Esophagus (tissue), 2 donors: ENCODE measurements at regions not wholly inside any gene's neighbourhood (a gene's known extent, or its start where the extent isn't known, plus 50 kb on each side); places are given as distances from the start of the nearest gene placed in this dataset.

ENCODE experiments used
- H3K27ac ChIP-seq, 2 donors: one replicate each; pipeline ENCODE4 v1.5.1; 2013; ENCODE audit warnings: low read depth in 2 of 2, mild to moderate bottlenecking in 2 of 2, inconsistent platforms in 1 of 2, low read length in 1 of 2, moderate library complexity in 1 of 2
- H3K27me3 ChIP-seq, 2 donors: one replicate each; pipeline ENCODE4 v1.6.1; 2013; ENCODE audit warnings: low read length in 2 of 2, control low read depth in 1 of 2, mild to moderate bottlenecking in 1 of 2; ENCODE audit not compliant: insufficient read depth in 2 of 2, control insufficient read depth in 1 of 2
- H3K36me3 ChIP-seq, 2 donors: one replicate each; pipeline ENCODE4 v1.6.1; 2013; ENCODE audit warnings: low read length in 1 of 2; ENCODE audit not compliant: control insufficient read depth in 2 of 2, insufficient read depth in 2 of 2
- H3K4me1 ChIP-seq, 2 donors: one replicate each; pipeline ENCODE4 v1.6.1; 2013; ENCODE audit warnings: low read length in 1 of 2; ENCODE audit not compliant: control insufficient read depth in 2 of 2, insufficient read depth in 2 of 2
- H3K4me3 ChIP-seq, 2 donors: one replicate each; pipeline ENCODE4 v1.5.1; 2013; ENCODE audit warnings: low read length in 2 of 2, mild to moderate bottlenecking in 2 of 2, low read depth in 1 of 2, moderate library complexity in 1 of 2
- H3K9me3 ChIP-seq, 2 donors: one replicate each; pipeline ENCODE4 v1.6.1; 2013; ENCODE audit warnings: mild to moderate bottlenecking in 2 of 2, low read depth in 1 of 2, low read length in 1 of 2, moderate library complexity in 1 of 2; ENCODE audit not compliant: control insufficient read depth in 2 of 2, insufficient read depth in 1 of 2
- WGBS, 2 donors: extraction: QIAGEN DNeasy Blood & Tissue Kit; methylation state at CpG; one replicate each; pipeline ENCODE4 v1.1.7; 2013; 5-methylcytosine and 5-hydroxymethylcytosine counted together
- donor health status: healthy with polysubstance abuse.
- donor health status: Bipolar disorder and iron deficiency.

- no peaks in the 10 kb centered on the region for H3K27me3 ChIP-seq
- 29 to 46% methylated on average over 2 of the region's 2 CpGs for WGBS, 2 donors
- no peaks in the 10 kb centered on the region for H3K9me3 ChIP-seq
- no peak overlapping the region for H3K4me3 ChIP-seq
- no peaks in the 10 kb centered on the region for H3K36me3 ChIP-seq
- H3K4me1 ChIP-seq, result no peaks in the 10 kb centered on the region
- H3K27ac ChIP-seq, result no peak overlapping the region
These were observed 273.0 kb downstream of the CASP12 start for GRCh38 chr11:104625246-104625645.

DNA sequence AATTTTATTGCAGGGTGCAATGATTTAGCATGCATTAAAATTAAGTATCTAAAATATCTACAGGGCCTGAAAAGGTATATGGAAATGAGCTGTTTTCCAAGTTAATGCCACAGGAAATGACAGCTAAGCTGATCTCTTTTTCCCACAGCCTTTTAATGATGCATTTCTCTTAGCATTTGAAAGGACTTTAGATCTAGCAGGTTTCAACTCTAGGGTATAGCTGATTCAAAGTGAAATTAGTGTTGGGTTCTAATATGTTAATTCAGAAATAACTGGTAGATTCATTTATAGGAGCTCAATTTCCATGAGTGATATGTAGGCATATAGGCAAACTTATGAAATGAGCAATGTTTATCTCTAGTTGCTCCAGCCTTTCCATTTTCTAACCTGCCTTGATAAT is 274.2 kb downstream of the CASP12 start:
- Histone ChIP-seq H3K27me3 (no peaks in the 10 kb centered on the region), H3K4me1 (no peaks in the 10 kb centered on the region), H3K4me3 (no peak overlapping the region), H3K36me3 (no peaks in the 10 kb centered on the region), H3K9me3 (no peaks in the 10 kb centered on the region), H3K27ac (no peak overlapping the region)

GRCh38 chr11:104623518-104623917 is 274.7 kb downstream of the CASP12 start:
- 86 to 91% methylated on average over 1 of the region's 1 CpG for WGBS, 2 donors

DNA sequence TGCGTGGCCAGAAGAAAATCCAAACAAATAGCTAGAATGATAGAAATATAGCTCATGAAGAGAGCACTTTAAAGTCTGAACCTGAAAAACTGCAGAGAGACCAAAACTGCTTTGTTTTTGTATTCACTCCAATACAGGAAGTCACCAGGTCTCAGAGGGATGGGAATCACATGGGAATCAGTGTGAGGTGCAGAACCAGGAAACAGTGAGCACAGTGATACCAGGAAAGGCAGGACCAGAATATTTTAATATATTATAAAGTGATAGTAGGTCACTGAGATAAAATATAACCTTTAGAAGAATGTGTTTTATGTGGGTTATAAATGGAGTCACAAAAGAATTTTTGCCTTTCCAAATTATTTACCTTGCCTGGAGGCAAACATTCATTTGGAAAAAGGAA is 277.3 kb downstream of the CASP12 start:
- 84 to 93% methylated on average over 1 of the region's 1 CpG for WGBS, 2 donors
- no peak overlapping the region for H3K27ac ChIP-seq

More at GRCh38 chr11:104623518-104623917, 274.7 kb downstream of the CASP12 start:
- Histone ChIP-seq H3K4me3 (no peak overlapping the region), H3K27me3 (no peaks in the 10 kb centered on the region), H3K36me3 (no peaks in the 10 kb centered on the region), H3K27ac (no peak overlapping the region), H3K4me1 (no peaks in the 10 kb centered on the region), H3K9me3 (no peaks in the 10 kb centered on the region)

DNA sequence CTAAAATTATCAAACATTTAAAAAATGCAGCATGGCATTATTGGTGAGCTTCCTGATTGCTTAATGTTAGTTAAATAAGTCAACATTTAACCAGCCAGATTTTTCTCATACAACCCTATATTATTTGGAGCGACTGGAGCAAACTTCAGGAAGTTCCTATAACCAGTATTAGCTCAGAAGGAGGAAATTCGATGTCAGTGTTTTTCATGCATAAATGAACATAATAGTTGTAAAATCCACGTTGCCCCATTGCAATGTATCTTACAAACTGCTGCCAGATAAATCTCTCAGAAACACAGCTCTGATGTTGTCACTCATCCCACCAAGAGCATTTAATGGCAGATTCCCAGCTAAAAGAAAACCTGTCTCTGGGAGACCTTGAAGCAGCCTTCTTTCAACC is 278.5 kb downstream of the CASP12 start:
- no peaks in the 10 kb centered on the region for H3K27me3 ChIP-seq
- H3K4me3 ChIP-seq, result no peak overlapping the region
- no peak overlapping the region for H3K27ac ChIP-seq
- WGBS, 2 donors, result 48 to 52% methylated on average over 3 of the region's 3 CpGs
- H3K4me1 ChIP-seq, result no peaks in the 10 kb centered on the region
- H3K9me3 ChIP-seq, result no peaks in the 10 kb centered on the region
- no peaks in the 10 kb centered on the region for H3K36me3 ChIP-seq

More for the DNA sequence above, 277.3 kb downstream of the CASP12 start:
- H3K36me3 ChIP-seq, result no peaks in the 10 kb centered on the region
- no peaks in the 10 kb centered on the region for H3K4me1 ChIP-seq
- H3K4me3 ChIP-seq, result no peak overlapping the region
- no peaks in the 10 kb centered on the region for H3K27me3 ChIP-seq
- H3K9me3 ChIP-seq, result no peaks in the 10 kb centered on the region

- Histone ChIP-seq H3K4me1 (no peaks in the 10 kb centered on the region), H3K27ac (no peak overlapping the region), H3K27me3 (no peaks in the 10 kb centered on the region), H3K9me3 (no peaks in the 10 kb centered on the region), H3K4me3 (no peak overlapping the region), H3K36me3 (no peaks in the 10 kb centered on the region)
- 67 to 68% methylated on average over 4 of the region's 4 CpGs for WGBS, 2 donors
These were observed 279.3 kb downstream of the CASP12 start for GRCh38 chr11:104618954-104619353.

DNA sequence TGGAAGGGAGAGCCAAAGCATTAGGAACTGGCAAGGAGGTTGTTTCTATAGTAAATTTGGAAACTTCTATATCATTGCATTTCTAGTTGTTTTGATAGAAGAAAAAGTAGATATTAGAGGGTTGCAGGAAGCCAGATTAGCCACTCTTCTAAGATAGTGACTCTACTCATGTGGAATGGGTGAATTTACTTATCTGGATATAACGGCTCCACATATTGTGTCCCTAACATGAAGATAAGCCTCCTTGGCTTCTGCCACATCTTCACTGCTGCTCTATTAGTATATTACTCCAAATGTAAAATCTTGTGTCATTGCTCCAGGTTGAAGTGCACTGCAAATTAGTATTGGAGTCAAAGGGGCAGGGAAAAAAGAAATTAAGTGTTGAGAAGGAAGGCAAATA is 283.3 kb downstream of the CASP12 start:
- H3K36me3 ChIP-seq, result no peaks in the 10 kb centered on the region
- 83 to 98% methylated on average over 1 of the region's 1 CpG for WGBS, 2 donors
- no peaks in the 10 kb centered on the region for H3K9me3 ChIP-seq
- no peaks in the 10 kb centered on the region for H3K27me3 ChIP-seq
- no peaks in the 10 kb centered on the region for H3K4me1 ChIP-seq
- no peak overlapping the region for H3K27ac ChIP-seq
- no peak overlapping the region for H3K4me3 ChIP-seq

DNA sequence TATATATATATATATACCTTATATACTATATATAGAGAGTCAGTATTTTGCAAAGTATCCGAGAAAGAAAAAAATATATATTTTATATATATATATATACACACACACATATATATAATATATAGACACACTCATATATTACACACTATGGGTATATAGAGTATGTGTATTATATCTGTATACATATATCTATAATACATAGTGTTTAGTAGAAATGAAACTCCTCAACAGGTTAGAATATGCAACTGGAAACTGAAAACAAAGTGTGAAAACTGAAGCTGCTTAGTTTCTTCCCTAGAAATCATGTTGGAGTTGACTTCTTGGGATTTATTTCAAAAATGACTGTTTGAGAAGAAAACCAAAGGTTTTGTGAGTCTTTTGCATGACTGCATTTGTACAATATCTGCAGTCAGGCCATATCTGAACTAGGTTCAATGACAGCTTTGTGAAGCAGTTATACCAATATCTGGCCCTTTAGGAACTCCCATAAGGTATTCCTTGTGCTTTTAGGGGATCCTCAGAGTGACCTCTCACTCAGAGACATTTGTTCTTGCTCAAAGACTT is 284.1 kb downstream of the CASP12 start:
- Histone ChIP-seq H3K9me3 (no peaks in the 10 kb centered on the region), H3K4me3 (no peak overlapping the region), H3K27ac (no peak overlapping the region), H3K4me1 (no peaks in the 10 kb centered on the region), H3K27me3 (no peaks in the 10 kb centered on the region), H3K36me3 (no peaks in the 10 kb centered on the region)
- 100% methylated on average over 1 of the region's 1 CpG for WGBS, 2 donors

GRCh38 chr11:104610635-104611034 is 287.6 kb downstream of the CASP12 start:
- WGBS, 2 donors, result 85 to 88% methylated on average over 3 of the region's 3 CpGs

DNA sequence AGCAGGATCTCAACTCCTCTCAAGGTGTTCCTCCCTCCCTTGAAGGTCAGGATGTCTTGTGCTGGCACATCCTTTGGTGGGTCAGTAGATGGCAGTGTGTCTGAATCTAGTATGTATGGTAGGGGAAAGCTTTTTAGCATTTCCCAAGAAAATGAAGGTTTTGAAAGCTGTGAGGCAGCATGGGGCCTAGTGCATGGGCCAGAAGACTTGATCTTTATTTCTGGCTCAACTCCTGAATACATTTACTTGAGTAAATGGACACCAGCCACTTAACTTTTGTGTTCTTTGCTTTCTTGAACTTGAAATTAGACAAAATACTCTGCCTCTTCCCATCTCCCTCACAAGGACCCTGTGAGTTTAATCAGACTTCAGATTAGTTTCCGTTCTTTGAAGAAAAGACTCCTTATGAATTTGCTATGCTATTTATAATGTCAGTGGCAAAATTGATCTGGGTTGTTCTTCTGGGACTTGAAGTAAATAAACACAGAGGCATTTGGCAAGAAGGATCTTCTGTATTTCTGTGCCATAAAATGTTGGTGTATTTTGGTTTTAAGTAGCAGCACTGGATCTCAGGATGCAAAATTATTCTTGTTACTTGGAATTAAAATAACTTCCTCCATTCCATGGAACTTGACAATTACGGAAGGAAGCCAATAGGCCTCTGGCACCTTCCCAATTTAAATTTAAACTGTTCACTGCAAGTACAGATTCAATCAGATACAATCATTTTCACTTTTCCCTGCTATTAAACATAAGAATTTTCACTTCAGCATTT is 288.8 kb downstream of the CASP12 start:
- H3K27me3 ChIP-seq, result no peaks in the 10 kb centered on the region
- H3K4me1 ChIP-seq, result no peaks in the 10 kb centered on the region
- H3K36me3 ChIP-seq, result no peaks in the 10 kb centered on the region
- H3K9me3 ChIP-seq, result no peaks in the 10 kb centered on the region
- WGBS, 2 donors, result 29 to 40% methylated on average over 2 of the region's 2 CpGs
- no peak overlapping the region for H3K4me3 ChIP-seq
- no peak overlapping the region for H3K27ac ChIP-seq

More at GRCh38 chr11:104610635-104611034, 287.6 kb downstream of the CASP12 start:
- H3K4me1 ChIP-seq, result no peaks in the 10 kb centered on the region
- no peak overlapping the region for H3K27ac ChIP-seq
- H3K4me3 ChIP-seq, result no peak overlapping the region
- H3K9me3 ChIP-seq, result no peaks in the 10 kb centered on the region
- no peaks in the 10 kb centered on the region for H3K27me3 ChIP-seq
- H3K36me3 ChIP-seq, result no peaks in the 10 kb centered on the region
